CD4-positive, alpha-beta T cell (primary cell): ENCODE measurements at regions not wholly inside any gene's neighbourhood (a gene's known extent, or its start where the extent isn't known, plus 50 kb on each side); places are given as distances from the start of the nearest gene placed in this dataset.
A peak's percentile ranks its signal among the peaks of the same experiment; 100 is the strongest.

ENCODE experiments used
- ATAC-seq: fragments of 200-7000 bp; cut with Tn5 transposase; one replicate; pipeline ENCODE4 v1.10.0; 2022; ENCODE audit warnings: mild to moderate bottlenecking; ENCODE audit not compliant: poor library complexity
- CTCF ChIA-PET: fragments of 350-600 bp; sonication (Branson Sonifier 250); formaldehyde crosslinking; loops from one replicate; lab custom pipeline; 2021; ENCODE audit warnings: antibody characterized with exemption, inconsistent platforms; lab: Charles Lee
- POLR2A ChIA-PET: fragments of 350-600 bp; sonication (Branson Sonifier 250); formaldehyde crosslinking; loops from one replicate; lab custom pipeline; 2021; ENCODE audit warnings: antibody characterized with exemption, inconsistent platforms; lab: Charles Lee
- DNase-seq, 14 experiments: peaks; one replicate each; pipeline ENCODE4 v3.0.0-alpha.2; 2013 to 2020; ENCODE audit warnings: mixed read lengths in 2 of 14
- H3K27ac ChIP-seq, 2 donors: one replicate each; pipeline versions ENCODE4 v1.5.1 to v1.7.0; 2013; ENCODE audit warnings: low read length in 2 of 2, low read depth in 1 of 2, mild to moderate bottlenecking in 1 of 2
- H3K27me3 ChIP-seq, 2 experiments: 1 replicate in 1 of 2; 2 replicates in 1 of 2; pipeline versions ENCODE4 v1.6.1 to v1.7.0; 2013; ENCODE audit warnings: low read length in 2 of 2, control low read depth in 1 of 2, mild to moderate bottlenecking in 1 of 2, moderate library complexity in 1 of 2; ENCODE audit not compliant: insufficient read depth in 2 of 2, control insufficient read depth in 1 of 2
- H3K36me3 ChIP-seq: one replicate; pipeline ENCODE4 v1.6.1; 2013; ENCODE audit warnings: low read length, control low read depth; ENCODE audit not compliant: insufficient read depth
- H3K4me1 ChIP-seq: one replicate; pipeline ENCODE4 v1.6.1; 2013; ENCODE audit warnings: low read length, control low read depth; ENCODE audit not compliant: insufficient read depth
- H3K4me3 ChIP-seq: one replicate; pipeline ENCODE4 v1.5.1; 2013; ENCODE audit warnings: mild to moderate bottlenecking, low read length, moderate library complexity
- H3K9me3 ChIP-seq, 2 experiments: 1 replicate in 1 of 2; 2 replicates in 1 of 2; pipeline versions ENCODE4 v1.6.1 to v1.7.0; 2013; ENCODE audit warnings: low read length in 2 of 2, mild to moderate bottlenecking in 2 of 2, control low read depth in 1 of 2, moderate library complexity in 1 of 2; ENCODE audit not compliant: control insufficient read depth in 1 of 2, insufficient read depth in 1 of 2
- H3K27ac Mint-ChIP-seq: one replicate; pipeline ENCODE4 v1.8.0; 2020; ENCODE audit warnings: mixed read lengths
- H3K27me3 Mint-ChIP-seq: one replicate; pipeline ENCODE4 v1.8.0; 2021; ENCODE audit warnings: mixed read lengths
- H3K36me3 Mint-ChIP-seq: one replicate; pipeline ENCODE4 v1.8.0; 2021; ENCODE audit warnings: low read depth, mixed read lengths
- H3K4me1 Mint-ChIP-seq: one replicate; pipeline ENCODE4 v1.8.0; 2021; ENCODE audit warnings: low read depth, mixed read lengths
- H3K4me3 Mint-ChIP-seq: one replicate; pipeline ENCODE4 v1.8.0; 2020; ENCODE audit warnings: mild to moderate bottlenecking, mixed read lengths
- H3K9me3 Mint-ChIP-seq: one replicate; pipeline ENCODE4 v1.8.0; 2020; ENCODE audit warnings: mixed read lengths
- CTCF ChIP-seq: fragments of 200-600 bp; IDR thresholded peaks from one replicate; pipeline ENCODE4 v1.8.0; 2022; ENCODE audit warnings: antibody characterized with exemption, mild to moderate bottlenecking
- intact Hi-C, 2 experiments: fragments of 100-400 bp; cut with DNase I in 1 of 2; cut with micrococcal nuclease in 1 of 2; formaldehyde crosslinking; loops; one replicate each; pipeline versions ENCODE4 v1.15.1 to v1.9.0; 2023 to 2025; cut with DNase I, micrococcal nuclease

DNA sequence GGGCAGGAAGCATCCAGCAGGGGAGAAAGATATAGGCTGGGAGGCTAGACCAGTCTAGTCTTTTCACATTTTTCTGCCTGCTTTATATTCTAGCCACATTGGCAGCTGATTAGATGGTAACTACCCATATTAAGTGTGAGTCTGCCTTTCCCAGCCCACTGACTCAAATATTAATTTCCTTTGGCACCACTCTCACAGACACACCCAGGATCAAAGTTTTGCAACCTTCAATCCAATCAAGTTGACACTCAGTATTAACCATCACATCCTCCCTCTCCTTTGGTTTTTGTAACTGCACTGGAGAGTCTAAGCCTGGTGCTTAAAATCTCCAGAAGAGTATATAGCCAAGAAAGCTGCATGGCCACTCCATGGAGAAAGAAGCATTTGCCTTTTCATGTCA, 560.4 kb downstream of the GRXCR1 start:
- DNase-seq: peak in 1 of 14 experiments; percentile 26
- peaks cover 3% of the 10 kb centered on the region for H3K9me3 Mint-ChIP-seq
- Histone ChIP-seq H3K4me3 (no peak overlapping the region), H3K27ac (no peak overlapping the region), H3K36me3 (no peaks in the 10 kb centered on the region), H3K27me3 (no peaks in the 10 kb centered on the region), H3K9me3 (no peaks in the 10 kb centered on the region), H3K4me1 (no peaks in the 10 kb centered on the region)
- no peak overlapping the region for H3K27ac Mint-ChIP-seq
- no peak overlapping the region for H3K4me3 Mint-ChIP-seq
- no peaks in the 10 kb centered on the region for H3K36me3 Mint-ChIP-seq
- no peaks in the 10 kb centered on the region for H3K27me3 Mint-ChIP-seq
- POLR2A ChIA-PET: no interaction called here
- intact Hi-C loops: no loop called here
- CTCF ChIA-PET: no interaction called here
- H3K4me1 Mint-ChIP-seq: no peaks in the 10 kb centered on the region
- ATAC-seq: peak; percentile 24
- TF ChIP-seq CTCF: no peak

- Mint-ChIP-seq H3K36me3 (no peaks in the 10 kb centered on the region), H3K4me3 (no peak overlapping the region), H3K27me3 (no peaks in the 10 kb centered on the region), H3K9me3 (no peaks in the 10 kb centered on the region), H3K27ac (no peak overlapping the region), H3K4me1 (no peaks in the 10 kb centered on the region)
- ATAC-seq: no peak
- POLR2A ChIA-PET: no interaction called here
- Histone ChIP-seq H3K27ac (no peak overlapping the region), H3K4me1 (no peaks in the 10 kb centered on the region), H3K36me3 (no peaks in the 10 kb centered on the region), H3K9me3 (no peaks in the 10 kb centered on the region), H3K27me3 (no peaks in the 10 kb centered on the region), H3K4me3 (no peak overlapping the region)
- intact Hi-C loops: no loop called here
- TF ChIP-seq CTCF: no peak
- DNase-seq: no peak
- CTCF ChIA-PET: no interaction called here
These were observed 563.9 kb downstream of the GRXCR1 start for GRCh38 chr4:43456383-43456782.

DNA sequence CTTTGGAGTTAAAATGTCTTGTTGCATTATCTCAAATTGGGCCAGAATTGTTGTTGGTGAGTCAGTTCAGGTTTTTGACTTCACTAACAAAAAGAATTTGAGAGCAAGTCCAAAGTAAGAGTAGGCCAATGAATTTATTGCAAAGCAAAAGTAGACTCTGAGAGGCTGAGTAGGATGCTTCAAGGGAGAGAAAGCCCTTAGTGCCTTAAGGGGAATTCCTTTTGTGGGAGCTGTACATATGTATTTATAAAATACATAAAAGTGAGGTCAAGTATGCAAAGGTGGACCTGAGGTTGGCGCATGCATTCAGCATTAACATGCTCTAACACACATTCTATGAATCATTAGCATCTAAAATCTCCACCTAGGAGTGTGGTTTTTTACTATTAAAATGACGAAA, 565.4 kb downstream of the GRXCR1 start:
- ChIA-PET CTCF (no interaction called here), POLR2A (no interaction called here)
- Histone ChIP-seq H3K4me1 (no peaks in the 10 kb centered on the region), H3K27me3 (no peaks in the 10 kb centered on the region), H3K9me3 (no peaks in the 10 kb centered on the region), H3K36me3 (no peaks in the 10 kb centered on the region), H3K4me3 (no peak overlapping the region), H3K27ac (no peak overlapping the region)
- ATAC-seq (no peak), DNase-seq (no peak)
- no peak for TF ChIP-seq CTCF
- Mint-ChIP-seq H3K9me3 (no peaks in the 10 kb centered on the region), H3K4me3 (no peak overlapping the region), H3K4me1 (no peaks in the 10 kb centered on the region), H3K27me3 (no peaks in the 10 kb centered on the region), H3K36me3 (no peaks in the 10 kb centered on the region), H3K27ac (no peak overlapping the region)
- intact Hi-C loops: no loop called here
